ENCODE measurements at regions not wholly inside any gene's neighbourhood (a gene's known extent, or its start where the extent isn't known, plus 50 kb on each side); places are given as distances from the start of the nearest gene placed in this dataset.
"Not testable (repeated sequence)": the region's sequence is repeated elsewhere in the genome, so short reads cannot be mapped to it uniquely, and the experiment has no call there.

DNA sequence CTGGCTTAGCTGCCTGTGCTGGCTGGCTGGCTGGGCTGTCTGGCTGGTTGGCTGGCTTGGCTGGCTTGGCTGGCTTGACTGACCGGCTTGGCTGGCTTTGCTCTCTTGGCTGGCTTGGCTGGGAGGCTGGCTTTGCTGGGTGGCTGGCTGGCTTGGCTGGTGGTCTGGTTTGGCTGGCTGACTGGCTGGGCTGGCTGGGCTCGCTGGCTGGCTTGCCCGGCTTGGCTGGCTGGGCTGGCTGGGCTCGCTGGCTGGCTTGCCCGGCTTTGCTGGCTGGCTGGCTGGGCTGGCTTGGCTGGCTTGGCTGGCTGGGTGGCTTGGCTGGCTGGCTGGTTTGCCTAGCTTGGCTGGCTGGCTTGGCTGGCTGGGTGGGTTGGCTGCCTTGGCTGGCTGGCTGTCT lies 438.7 kb downstream of the GOLGA6L6 start:
- H3K79me1 ChIP-seq (ENCODE audit: low read depth in 1 of 2, low read length in 2 of 2); H3K4me2 ChIP-seq (ENCODE audit: low read depth, low read length); H2BK15ac ChIP-seq (ENCODE audit: low read depth, low read length); H3K27me3 ChIP-seq (ENCODE audit: control insufficient read depth, insufficient read depth, low read length); in situ Hi-C loops (cut with MboI; ENCODE audit: low sequenced_read_pairs); H2BK5ac ChIP-seq (ENCODE audit: low read depth, low read length, poor library complexity, severe bottlenecking); H4K8ac ChIP-seq (ENCODE audit: low read depth in 2 of 2, low read length in 2 of 2); POLR2A ChIA-PET (ENCODE audit: unreplicated experiment); BruUV-seq (replicated peaks); H4K5ac ChIP-seq (ENCODE audit: low read depth, low read length); CTCF ChIA-PET; H4K20me1 ChIP-seq (ENCODE audit: insufficient read depth, low read length); H3K14ac ChIP-seq (replicated peaks; ENCODE audit: low read depth, low read length); H2BK120ac ChIP-seq (ENCODE audit: low read depth, low read length); H2AFZ ChIP-seq (replicated peaks; ENCODE audit: low read length, poor library complexity); dilution Hi-C loops (cut with HindIII; ENCODE audit: low sequenced_read_pairs, unreplicated experiment); H2AK9ac ChIP-seq (replicated peaks; ENCODE audit: low read depth, low read length, poor library complexity); H3K4ac ChIP-seq (ENCODE audit: low read depth, low read length); H4K91ac ChIP-seq (ENCODE audit: insufficient read depth, low read depth, low read length); H3K9me1 ChIP-seq (ENCODE audit: insufficient read depth, low read length); H3K56ac ChIP-seq (ENCODE audit: extremely low read depth, insufficient read depth, low read length); H3K36me3 ChIP-seq (ENCODE audit: control insufficient read depth, insufficient read depth, low read length); H3K4me3 ChIP-seq (ENCODE audit: insufficient read depth, low read depth, low read length); H3K9ac ChIP-seq (ENCODE audit: low read depth, low read length); H2AK5ac ChIP-seq (ENCODE audit: low read depth, low read length); H3K4me1 ChIP-seq (ENCODE audit: control insufficient read depth, insufficient read depth, low read length); H3K27ac ChIP-seq (ENCODE audit: insufficient read depth, low read length); H3K23ac ChIP-seq (ENCODE audit: low read depth, low read length); DNase-seq; ATAC-seq (ENCODE audit: low read depth); H2BK20ac ChIP-seq (ENCODE audit: low read depth, low read length); H3K9me3 ChIP-seq (ENCODE audit: control insufficient read depth, insufficient read depth, low read length); H3K18ac ChIP-seq (ENCODE audit: low read depth, low read length); intact Hi-C loops (cut with micrococcal nuclease): not testable (repeated sequence)
- WGBS, 2 experiments (ENCODE audit: extremely low coverage in 2 of 2, insufficient read length in 1 of 2) = 40% methylated on average over 1 of the region's 5 CpGs; no CpG with 5 or more reads in 1 of the 2 experiments

DNA sequence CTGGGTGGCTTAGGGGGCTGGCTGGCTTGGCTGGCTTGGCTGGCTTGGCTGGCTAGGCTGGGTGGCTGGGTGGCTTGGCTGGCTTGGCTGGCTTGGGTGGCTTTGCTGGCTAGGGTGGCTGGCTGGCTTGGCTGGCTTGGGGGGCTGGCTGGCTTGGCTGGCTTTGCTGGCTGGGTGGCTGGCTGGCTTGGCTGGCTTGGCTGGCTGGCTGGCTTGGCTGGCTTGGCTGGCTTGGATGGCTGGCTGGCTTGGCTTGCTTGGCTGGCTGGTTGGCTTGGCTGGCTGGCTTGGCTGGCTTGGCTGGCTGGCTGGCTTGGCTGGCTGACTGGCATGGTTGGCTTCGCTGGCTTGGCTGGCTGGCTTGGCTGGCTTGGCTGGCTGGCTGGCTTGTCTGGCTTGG lies 439.4 kb downstream of the GOLGA6L6 start:
- H3K27ac ChIP-seq (ENCODE audit: insufficient read depth, low read length); H2AK5ac ChIP-seq (ENCODE audit: low read depth, low read length); H3K79me1 ChIP-seq (ENCODE audit: low read depth in 1 of 2, low read length in 2 of 2); H3K4me2 ChIP-seq (ENCODE audit: low read depth, low read length); H3K4me1 ChIP-seq (ENCODE audit: control insufficient read depth, insufficient read depth, low read length); H3K36me3 ChIP-seq (ENCODE audit: control insufficient read depth, insufficient read depth, low read length); H3K9ac ChIP-seq (ENCODE audit: low read depth, low read length); POLR2A ChIA-PET (ENCODE audit: unreplicated experiment); H3K4ac ChIP-seq (ENCODE audit: low read depth, low read length); H3K23ac ChIP-seq (ENCODE audit: low read depth, low read length); H2BK120ac ChIP-seq (ENCODE audit: low read depth, low read length); H4K8ac ChIP-seq (ENCODE audit: low read depth in 2 of 2, low read length in 2 of 2); H2AK9ac ChIP-seq (replicated peaks; ENCODE audit: low read depth, low read length, poor library complexity); H3K9me1 ChIP-seq (ENCODE audit: insufficient read depth, low read length); H4K91ac ChIP-seq (ENCODE audit: insufficient read depth, low read depth, low read length); H4K20me1 ChIP-seq (ENCODE audit: insufficient read depth, low read length); H4K5ac ChIP-seq (ENCODE audit: low read depth, low read length); H2BK5ac ChIP-seq (ENCODE audit: low read depth, low read length, poor library complexity, severe bottlenecking); H3K18ac ChIP-seq (ENCODE audit: low read depth, low read length); DNase-seq; H3K9me3 ChIP-seq (ENCODE audit: control insufficient read depth, insufficient read depth, low read length); H2BK15ac ChIP-seq (ENCODE audit: low read depth, low read length); intact Hi-C loops (cut with micrococcal nuclease); BruUV-seq (replicated peaks); dilution Hi-C loops (cut with HindIII; ENCODE audit: low sequenced_read_pairs, unreplicated experiment); CTCF ChIA-PET; H3K27me3 ChIP-seq (ENCODE audit: control insufficient read depth, insufficient read depth, low read length); H2AFZ ChIP-seq (replicated peaks; ENCODE audit: low read length, poor library complexity); H3K4me3 ChIP-seq (ENCODE audit: insufficient read depth, low read depth, low read length); ATAC-seq (ENCODE audit: low read depth); H3K14ac ChIP-seq (replicated peaks; ENCODE audit: low read depth, low read length); H2BK20ac ChIP-seq (ENCODE audit: low read depth, low read length); in situ Hi-C loops (cut with MboI; ENCODE audit: low sequenced_read_pairs); H3K56ac ChIP-seq (ENCODE audit: extremely low read depth, insufficient read depth, low read length): not testable (repeated sequence)
- no CpG with 5 or more reads among the region's 1 CpG for WGBS, 2 experiments (ENCODE audit: extremely low coverage in 2 of 2, insufficient read length in 1 of 2)
